Tibial nerve (tissue), 4 donors: ENCODE measurements at regions not wholly inside any gene's neighbourhood (a gene's known extent, or its start where the extent isn't known, plus 50 kb on each side); places are given as distances from the start of the nearest gene placed in this dataset.

Source experiments
- CTCF ChIP-seq, 5 experiments: fragments of 200-600 bp in 3 of 5; fragments of 450-650 bp in 2 of 5; sonication (generic) in 3 of 5; IDR thresholded peaks; one replicate each; pipeline ENCODE4 v1.5.1; 2016 to 2019; ENCODE audit warnings: antibody characterized with exemption in 5 of 5, mild to moderate bottlenecking in 3 of 5, moderate library complexity in 2 of 5
- EP300 ChIP-seq, 2 donors: sonication (generic); formaldehyde crosslinking; IDR thresholded peaks; one replicate each; pipeline ENCODE4 v1.6.1; 2017; ENCODE audit warnings: antibody characterized with exemption in 2 of 2, mild to moderate bottlenecking in 1 of 2
- POLR2A ChIP-seq, 2 donors: fragments of 450-650 bp; IDR thresholded peaks; one replicate each; pipeline ENCODE4 v1.6.1; 2017; ENCODE audit warnings: antibody characterized with exemption in 2 of 2, mild to moderate bottlenecking in 2 of 2, moderate library complexity in 2 of 2

DNA sequence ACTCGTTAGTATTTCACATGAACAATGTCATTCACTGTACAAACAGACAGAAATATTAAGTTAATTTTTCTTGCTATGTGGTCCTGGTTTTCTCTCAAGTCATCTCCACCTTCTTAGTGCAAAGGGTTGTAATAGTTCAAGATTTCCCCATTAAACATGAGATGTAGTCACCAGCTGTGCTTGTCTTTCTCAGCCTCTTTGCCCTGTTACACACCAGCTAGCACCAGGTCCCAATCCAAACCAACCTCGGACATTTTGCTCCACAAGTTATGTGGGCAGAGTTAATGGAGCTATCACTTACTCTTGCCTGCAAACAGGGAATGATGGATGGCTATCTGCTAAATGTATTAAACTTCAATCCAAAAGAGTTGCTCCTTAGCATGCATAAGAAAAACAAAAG, 328.1 kb downstream of the TLE1 start:
- TF ChIP-seq CTCF (IDR thresholded peaks at IDR 0.05) (no peak), POLR2A (IDR thresholded peaks at IDR 0.05) (no peak), EP300 (IDR thresholded peaks at IDR 0.05) (no peak)
